CD14-positive monocyte (primary cell): ENCODE measurements at regions not wholly inside any gene's neighbourhood (a gene's known extent, or its start where the extent isn't known, plus 50 kb on each side); places are given as distances from the start of the nearest gene placed in this dataset.

Experiments used
- DNase-seq, 3 donors: peaks; one replicate each; pipeline ENCODE4 v3.0.0-alpha.2; 2011 to 2022
- H2AFZ ChIP-seq: 2 replicates; pipeline ENCODE4 v1.6.0; 2012; ENCODE audit warnings: mild to moderate bottlenecking, low read depth, low read length, inconsistent platforms; ENCODE audit not compliant: insufficient read depth, poor library complexity, severe bottlenecking
- H3K27ac ChIP-seq, 2 donors: 1 replicate in 1 of 2; 2 replicates in 1 of 2; pipeline ENCODE4 v1.5.1; 2012 to 2013; ENCODE audit warnings: low read length in 2 of 2, control low read depth in 1 of 2, inconsistent platforms in 1 of 2, low read depth in 1 of 2, mild to moderate bottlenecking in 1 of 2
- H3K27me3 ChIP-seq, 2 donors: one replicate each; pipeline versions ENCODE4 v1.6.0 to v1.6.1; 2011 to 2013; ENCODE audit warnings: low read length in 2 of 2; ENCODE audit not compliant: control insufficient read depth in 2 of 2, insufficient read depth in 2 of 2
- H3K36me3 ChIP-seq, 2 donors: replicated peaks in 1 of 2; 1 replicate in 1 of 2; 2 replicates in 1 of 2; pipeline versions ENCODE4 v1.5.1 to v1.6.1; 2012 to 2013; ENCODE audit warnings: low read length in 2 of 2, control low read depth in 1 of 2, inconsistent platforms in 1 of 2, mild to moderate bottlenecking in 1 of 2; ENCODE audit not compliant: insufficient read depth in 2 of 2, control insufficient read depth in 1 of 2
- H3K4me1 ChIP-seq, 2 donors: 1 replicate in 1 of 2; 2 replicates in 1 of 2; pipeline versions ENCODE4 v1.5.1 to v1.6.1; 2012 to 2013; ENCODE audit warnings: low read length in 2 of 2, control low read depth in 1 of 2, inconsistent platforms in 1 of 2, mild to moderate bottlenecking in 1 of 2, moderate library complexity in 1 of 2; ENCODE audit not compliant: insufficient read depth in 2 of 2, control insufficient read depth in 1 of 2
- H3K4me2 ChIP-seq: replicated peaks from 2 replicates; pipeline ENCODE3; 2012; ENCODE audit warnings: low read length, moderate library complexity, mild to moderate bottlenecking; ENCODE audit not compliant: poor library complexity, severe bottlenecking; ENCODE audit errors: extremely low read depth
- H3K4me3 ChIP-seq, 3 experiments: fragments of 200-600 bp in 1 of 3; sonication (generic) in 1 of 3; replicated peaks in 1 of 3; 1 replicate in 2 of 3; 2 replicates in 1 of 3; pipeline ENCODE4 v1.5.1; 2011 to 2013; ENCODE audit warnings: low read length in 3 of 3, mild to moderate bottlenecking in 3 of 3, control low read depth in 2 of 3, low read depth in 2 of 3, inconsistent platforms in 1 of 3, moderate library complexity in 1 of 3
- H3K79me2 ChIP-seq: 2 replicates; pipeline ENCODE4 v1.6.0; 2012; ENCODE audit warnings: mild to moderate bottlenecking, control low read depth, inconsistent platforms, low read length, moderate library complexity; ENCODE audit not compliant: insufficient read depth
- H3K9ac ChIP-seq: 2 replicates; pipeline ENCODE4 v1.6.0; 2017; ENCODE audit warnings: low read length, mild to moderate bottlenecking; ENCODE audit not compliant: insufficient read depth, poor library complexity, severe bottlenecking
- H3K9me3 ChIP-seq, 2 donors: replicated peaks in 1 of 2; 1 replicate in 1 of 2; 2 replicates in 1 of 2; pipeline versions ENCODE4 v1.5.1 to v1.6.1; 2012 to 2013; ENCODE audit warnings: low read length in 2 of 2, control low read depth in 1 of 2; ENCODE audit not compliant: control insufficient read depth in 1 of 2, insufficient read depth in 1 of 2
- H4K20me1 ChIP-seq: 2 replicates; pipeline ENCODE4 v1.6.0; 2012; ENCODE audit warnings: mild to moderate bottlenecking, low read length, control low read depth, moderate library complexity; ENCODE audit not compliant: insufficient read depth
- H3K27ac Mint-ChIP-seq, 7 donors: one replicate each; pipeline ENCODE4 v1.8.0; 2020; ENCODE audit warnings: mild to moderate bottlenecking in 7 of 7, mixed read lengths in 7 of 7, moderate library complexity in 6 of 7, inconsistent platforms in 2 of 7
- H3K27me3 Mint-ChIP-seq, 3 donors: one replicate each; pipeline ENCODE4 v1.8.0; 2021 to 2022; ENCODE audit warnings: low read depth in 3 of 3, mild to moderate bottlenecking in 3 of 3, mixed read lengths in 3 of 3, moderate library complexity in 3 of 3, inconsistent platforms in 1 of 3
- H3K36me3 Mint-ChIP-seq, 2 donors: one replicate each; pipeline ENCODE4 v1.8.0; 2020; ENCODE audit warnings: mixed read lengths in 2 of 2, inconsistent platforms in 1 of 2, mild to moderate bottlenecking in 1 of 2
- H3K4me1 Mint-ChIP-seq: one replicate; pipeline ENCODE4 v1.8.0; 2020; ENCODE audit warnings: mild to moderate bottlenecking, mixed read lengths
- H3K4me3 Mint-ChIP-seq, 2 donors: one replicate each; pipeline ENCODE4 v1.8.0; 2020; ENCODE audit warnings: mild to moderate bottlenecking in 2 of 2, mixed read lengths in 2 of 2, moderate library complexity in 1 of 2
- H3K9me3 Mint-ChIP-seq, 7 donors: one replicate each; pipeline ENCODE4 v1.8.0; 2020 to 2022; ENCODE audit warnings: mixed read lengths in 7 of 7, mild to moderate bottlenecking in 6 of 7, moderate library complexity in 6 of 7, inconsistent platforms in 2 of 7
- WGBS: methylation state at CpG from one replicate; pipeline ENCODE4 v1.1.5; 2013; ENCODE audit warnings: missing lambda C conversion rate; ENCODE audit not compliant: insufficient coverage; 5-methylcytosine and 5-hydroxymethylcytosine counted together
- intact Hi-C, 2 donors: fragments of 100-400 bp; cut with micrococcal nuclease; formaldehyde crosslinking; loops; one replicate each; pipeline versions ENCODE4 v1.15.0 to v1.15.1; 2023
- TF ChIP-seq, protein P1 (sequence below): fragments of 200-600 bp; IDR thresholded peaks from one replicate; pipeline ENCODE4 v1.8.0; 2022; ENCODE audit warnings: antibody characterized with exemption, mild to moderate bottlenecking

DNA sequence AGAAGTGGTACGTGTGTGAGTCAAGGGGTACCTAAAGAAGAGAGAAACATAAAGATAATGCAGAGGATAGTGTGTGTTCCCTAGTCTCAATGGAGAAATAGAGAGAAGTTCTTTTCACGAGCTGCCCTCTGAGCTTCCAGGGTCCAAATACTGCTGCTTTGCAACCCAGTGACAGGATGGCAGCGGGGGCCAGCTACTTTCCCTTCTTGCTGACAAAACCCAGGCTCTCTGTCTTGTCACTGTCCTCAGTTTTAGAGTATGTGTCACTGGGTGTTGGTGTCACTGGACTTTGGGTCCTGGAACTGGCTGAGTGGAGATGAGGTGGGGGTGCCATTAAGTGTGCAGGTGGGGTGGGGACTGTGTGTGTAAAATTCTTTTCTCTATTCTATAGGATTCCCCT lies 265.6 kb downstream of the CDC5L start:
- Histone ChIP-seq H3K4me2 (no peak overlapping the region), H4K20me1 (no peaks in the 10 kb centered on the region), H3K4me3 (no peak overlapping the region), H2AFZ (no peak overlapping the region), H3K27ac (no peak overlapping the region), H3K36me3 (no peaks in the 10 kb centered on the region), H3K79me2 (no peaks in the 10 kb centered on the region), H3K9ac (no peak overlapping the region), H3K9me3 (no peaks in the 10 kb centered on the region), H3K4me1 (peaks cover 24 to 25% of the 10 kb centered on the region in 2 donors), H3K27me3 (peaks cover 0 to 8% of the 10 kb centered on the region in 2 donors)
- Mint-ChIP-seq H3K27me3 (peaks cover 9 to 18% (median 14%) of the 10 kb centered on the region in 3 donors), H3K4me1 (peaks cover 33% of the 10 kb centered on the region), H3K27ac (no peak overlapping the region), H3K4me3 (peak overlapping the region in 1 of 2 donors; percentile 26), H3K9me3 (peaks cover 0 to 3% (median 0%) of the 10 kb centered on the region in 7 donors), H3K36me3 (no peaks in the 10 kb centered on the region)
- 100% methylated on average over 1 of the region's 3 CpGs for WGBS
- DNase-seq: no peak
- TF ChIP-seq, protein P1, sequence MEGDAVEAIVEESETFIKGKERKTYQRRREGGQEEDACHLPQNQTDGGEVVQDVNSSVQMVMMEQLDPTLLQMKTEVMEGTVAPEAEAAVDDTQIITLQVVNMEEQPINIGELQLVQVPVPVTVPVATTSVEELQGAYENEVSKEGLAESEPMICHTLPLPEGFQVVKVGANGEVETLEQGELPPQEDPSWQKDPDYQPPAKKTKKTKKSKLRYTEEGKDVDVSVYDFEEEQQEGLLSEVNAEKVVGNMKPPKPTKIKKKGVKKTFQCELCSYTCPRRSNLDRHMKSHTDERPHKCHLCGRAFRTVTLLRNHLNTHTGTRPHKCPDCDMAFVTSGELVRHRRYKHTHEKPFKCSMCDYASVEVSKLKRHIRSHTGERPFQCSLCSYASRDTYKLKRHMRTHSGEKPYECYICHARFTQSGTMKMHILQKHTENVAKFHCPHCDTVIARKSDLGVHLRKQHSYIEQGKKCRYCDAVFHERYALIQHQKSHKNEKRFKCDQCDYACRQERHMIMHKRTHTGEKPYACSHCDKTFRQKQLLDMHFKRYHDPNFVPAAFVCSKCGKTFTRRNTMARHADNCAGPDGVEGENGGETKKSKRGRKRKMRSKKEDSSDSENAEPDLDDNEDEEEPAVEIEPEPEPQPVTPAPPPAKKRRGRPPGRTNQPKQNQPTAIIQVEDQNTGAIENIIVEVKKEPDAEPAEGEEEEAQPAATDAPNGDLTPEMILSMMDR: no peak
- intact Hi-C loops: loop anchor here (10.0 kb wide), 4 partner anchors 172 to 1062 kb away; no protein-coding TSS in a partner anchor

DNA sequence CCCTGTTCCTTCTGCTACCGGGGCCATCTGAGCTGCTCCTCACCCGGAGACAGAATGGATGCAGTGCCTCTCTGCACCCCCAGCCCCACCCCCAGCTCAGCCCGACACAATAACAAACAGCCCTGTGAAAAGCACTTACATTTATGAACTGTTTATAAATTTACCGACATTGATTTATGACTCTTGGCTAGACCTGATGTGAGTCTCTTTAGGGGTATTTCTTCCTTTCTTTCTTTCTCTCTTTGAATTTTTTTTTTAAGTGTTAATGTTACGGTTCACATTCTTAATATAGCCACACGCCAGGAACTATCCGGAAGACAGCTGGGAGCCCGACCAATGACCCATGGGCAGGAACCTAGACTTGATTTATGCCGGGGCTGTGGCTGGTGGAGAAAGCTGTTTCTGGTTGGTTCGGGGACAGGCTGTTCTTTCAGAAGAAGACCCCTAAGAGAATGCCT lies 266.3 kb downstream of the CDC5L start:
- Histone ChIP-seq H3K79me2 (no peaks in the 10 kb centered on the region), H3K9me3 (no peaks in the 10 kb centered on the region), H3K27ac (no peak overlapping the region), H2AFZ (peak overlapping the region; percentile 70), H3K27me3 (peaks cover 0 to 8% of the 10 kb centered on the region in 2 donors), H3K36me3 (no peaks in the 10 kb centered on the region), H3K4me2 (no peak overlapping the region), H3K9ac (no peak overlapping the region), H3K4me3 (no peak overlapping the region), H4K20me1 (no peaks in the 10 kb centered on the region), H3K4me1 (peaks cover 24 to 25% of the 10 kb centered on the region in 2 donors)
- Mint-ChIP-seq H3K9me3 (peaks cover 0 to 3% (median 0%) of the 10 kb centered on the region in 7 donors), H3K27ac (peak overlapping the region in 5 of 7 donors; percentile 2 to 50 (median 23)), H3K4me1 (peaks cover 33% of the 10 kb centered on the region), H3K4me3 (peak overlapping the region; percentile 7 to 66), H3K36me3 (no peaks in the 10 kb centered on the region), H3K27me3 (peaks cover 9 to 18% (median 14%) of the 10 kb centered on the region in 3 donors)
- TF ChIP-seq, protein P1: no peak
- DNase-seq: no peak
- intact Hi-C loops: loop anchor here (10.0 kb wide), 4 partner anchors 171 to 1061 kb away; no protein-coding TSS in a partner anchor
- WGBS: 0% methylated on average over 3 of the region's 10 CpGs
